Ecto neural progenitor cell (in vitro differentiated cells): ENCODE measurements at regions not wholly inside any gene's neighbourhood (a gene's known extent, or its start where the extent isn't known, plus 50 kb on each side); places are given as distances from the start of the nearest gene placed in this dataset.

Experiments
- DNase-seq: peaks from one replicate; pipeline ENCODE4 v3.0.0-alpha.2; 2018; ENCODE audit warnings: low spot score

- no peak for DNase-seq
Observed at GRCh38 chr12:30090258-30090657, 306.5 kb upstream of the TMTC1 start.

- DNase-seq: no peak
Observed at GRCh38 chr12:30088259-30088995, 304.7 kb upstream of the TMTC1 start.

GRCh38 chr12:30082381-30082780 is 298.6 kb upstream of the TMTC1 start:
- DNase-seq: no peak

- DNase-seq: no peak
Observed at GRCh38 chr12:30074916-30075315, 291.2 kb upstream of the TMTC1 start.

GRCh38 chr12:30072824-30073223 is 289.1 kb upstream of the TMTC1 start:
- no peak for DNase-seq

- DNase-seq: no peak
Observed at GRCh38 chr12:30067146-30067545, 283.4 kb upstream of the TMTC1 start.

- DNase-seq: no peak
Observed at GRCh38 chr12:30064906-30065305, 281.2 kb upstream of the TMTC1 start.

- DNase-seq: no peak
Observed at GRCh38 chr12:30063435-30063945, 279.7 kb upstream of the TMTC1 start.

GRCh38 chr12:30048371-30048770 is 264.6 kb upstream of the TMTC1 start:
- no peak for DNase-seq

- DNase-seq: no peak
Observed at GRCh38 chr12:30047516-30048254, 263.9 kb upstream of the TMTC1 start.

GRCh38 chr12:30046376-30046775 is 262.6 kb upstream of the TMTC1 start:
- DNase-seq: no peak

GRCh38 chr12:30045171-30045570 is 261.4 kb upstream of the TMTC1 start:
- no peak for DNase-seq

GRCh38 chr12:30044206-30044605 is 260.5 kb upstream of the TMTC1 start:
- DNase-seq: no peak

- DNase-seq: no peak
Observed at GRCh38 chr12:30043151-30043847, 259.6 kb upstream of the TMTC1 start.

- DNase-seq: no peak
Observed at GRCh38 chr12:30041096-30041495, 257.4 kb upstream of the TMTC1 start.

GRCh38 chr12:30030693-30031374 is 247.1 kb upstream of the TMTC1 start:
- no peak for DNase-seq

- no peak for DNase-seq
Observed at GRCh38 chr12:30026621-30027234, 243.0 kb upstream of the TMTC1 start.

GRCh38 chr12:30025317-30025716 is 241.6 kb upstream of the TMTC1 start:
- DNase-seq: no peak

GRCh38 chr12:30023186-30023585 is 239.4 kb upstream of the TMTC1 start:
- no peak for DNase-seq

- no peak for DNase-seq
Observed at GRCh38 chr12:30021051-30021833, 237.5 kb upstream of the TMTC1 start.
